ENCODE measurements at regions not wholly inside any gene's neighbourhood (a gene's known extent, or its start where the extent isn't known, plus 50 kb on each side); places are given as distances from the start of the nearest gene placed in this dataset.

DNA sequence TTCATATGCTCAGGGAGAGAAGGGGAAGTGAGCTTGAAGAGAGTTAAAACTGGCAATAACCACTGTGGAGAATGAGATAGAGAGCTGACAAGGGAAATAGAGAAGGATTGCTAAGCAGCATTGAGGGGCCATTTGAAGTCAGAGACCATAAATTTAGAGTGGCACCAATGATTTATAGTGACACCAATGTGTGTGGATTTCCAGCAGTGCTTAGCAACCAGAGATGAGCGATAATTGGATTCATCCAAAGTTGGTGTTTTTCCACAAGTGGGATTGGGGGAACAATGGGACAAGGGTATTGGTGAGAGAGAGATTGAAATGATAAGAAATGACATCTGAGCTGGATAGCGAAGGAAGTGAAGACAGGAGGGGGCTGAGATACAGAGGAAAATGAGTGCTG is 114.1 kb downstream of the C1orf94 start:
- TF ChIP-seq, protein P1, sequence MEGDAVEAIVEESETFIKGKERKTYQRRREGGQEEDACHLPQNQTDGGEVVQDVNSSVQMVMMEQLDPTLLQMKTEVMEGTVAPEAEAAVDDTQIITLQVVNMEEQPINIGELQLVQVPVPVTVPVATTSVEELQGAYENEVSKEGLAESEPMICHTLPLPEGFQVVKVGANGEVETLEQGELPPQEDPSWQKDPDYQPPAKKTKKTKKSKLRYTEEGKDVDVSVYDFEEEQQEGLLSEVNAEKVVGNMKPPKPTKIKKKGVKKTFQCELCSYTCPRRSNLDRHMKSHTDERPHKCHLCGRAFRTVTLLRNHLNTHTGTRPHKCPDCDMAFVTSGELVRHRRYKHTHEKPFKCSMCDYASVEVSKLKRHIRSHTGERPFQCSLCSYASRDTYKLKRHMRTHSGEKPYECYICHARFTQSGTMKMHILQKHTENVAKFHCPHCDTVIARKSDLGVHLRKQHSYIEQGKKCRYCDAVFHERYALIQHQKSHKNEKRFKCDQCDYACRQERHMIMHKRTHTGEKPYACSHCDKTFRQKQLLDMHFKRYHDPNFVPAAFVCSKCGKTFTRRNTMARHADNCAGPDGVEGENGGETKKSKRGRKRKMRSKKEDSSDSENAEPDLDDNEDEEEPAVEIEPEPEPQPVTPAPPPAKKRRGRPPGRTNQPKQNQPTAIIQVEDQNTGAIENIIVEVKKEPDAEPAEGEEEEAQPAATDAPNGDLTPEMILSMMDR (conservative IDR thresholded peaks at IDR 0.05; ENCODE audit: low read depth, low read length), result no peak
- TF ChIP-seq EZH2 (IDR thresholded peaks at IDR 0.05; ENCODE audit: low read length, unreplicated experiment) (no peak), EZH2phosphoT487 (IDR thresholded peaks at IDR 0.05; ENCODE audit: borderline replicate concordance, low read length) (no peak)
